ENCODE measurements at regions not wholly inside any gene's neighbourhood (a gene's known extent, or its start where the extent isn't known, plus 50 kb on each side); places are given as distances from the start of the nearest gene placed in this dataset.

GRCh38 chr13:31027136-31027535, 94.7 kb downstream of the TEX26 start:
- CTCF ChIA-PET (ENCODE audit: unreplicated experiment), result no interaction called here

More at GRCh38 chr13:31027136-31027535, 94.7 kb downstream of the TEX26 start:
- Histone ChIP-seq H4K20me1 (ENCODE audit: insufficient read depth, low read length) (no peaks in the 10 kb centered on the region), H3K36me3 (ENCODE audit: insufficient read depth, low read length) (no peaks in the 10 kb centered on the region), H3K4me2 (ENCODE audit: low read length) (no peak overlapping the region), H3K4me3 (ENCODE audit: low read depth, low read length, poor library complexity, severe bottlenecking) (no peak overlapping the region), H3K4me1 (ENCODE audit: insufficient read depth, low read length, poor library complexity, severe bottlenecking) (no peaks in the 10 kb centered on the region), H3K79me2 (ENCODE audit: insufficient read depth, low read depth, low read length) (no peaks in the 10 kb centered on the region), H2AFZ (ENCODE audit: low read length) (no peak overlapping the region), H3K27ac (ENCODE audit: low read depth, low read length, poor library complexity, severe bottlenecking) (no peak overlapping the region), H3K9me3 (ENCODE audit: low read length) (no peaks in the 10 kb centered on the region), H3K9me2 (ENCODE audit: insufficient read depth, low read length) (no peaks in the 10 kb centered on the region)
- DNase-seq (ENCODE audit: low spot score), result no peak
- intact Hi-C loops (cut with micrococcal nuclease; ENCODE audit: unreplicated experiment), result no loop called here
- TF ChIP-seq CTCF (conservative IDR thresholded peaks at IDR 0.05; ENCODE audit: low read length), result no peak
- TF ChIP-seq EZH2phosphoT487 (IDR thresholded peaks at IDR 0.05; ENCODE audit: borderline replicate concordance, low read depth, low read length), result no peak
- no TSS peak for BruUV-seq (replicated peaks)
- POLR2A ChIA-PET, result no interaction called here
